ENCODE measurements at regions not wholly inside any gene's neighbourhood (a gene's known extent, or its start where the extent isn't known, plus 50 kb on each side); places are given as distances from the start of the nearest gene placed in this dataset.

GRCh38 chr7:85997515-85997914 is 646.2 kb upstream of the GRM3 start:
- TF ChIP-seq CTCF (optimal IDR thresholded peaks at IDR 0.05 in 1 of 3, IDR thresholded peaks at IDR 0.05 in 1 of 3, conservative IDR thresholded peaks at IDR 0.05 in 1 of 3; ENCODE audit: extremely low read depth in 1 of 3, insufficient read depth in 2 of 3, low read length in 3 of 3) (no peak), EZH2 (IDR thresholded peaks at IDR 0.05; ENCODE audit: low read length) (no peak)

All from keratinocyte (primary cell).